ENCODE measurements at regions not wholly inside any gene's neighbourhood (a gene's known extent, or its start where the extent isn't known, plus 50 kb on each side); places are given as distances from the start of the nearest gene placed in this dataset.

- no peaks in the 10 kb centered on the region for H3K4me1 ChIP-seq (ENCODE audit: control insufficient read depth in 1 of 2, insufficient read depth in 2 of 2, low read length in 2 of 2)
These were observed 247.0 kb upstream of the NDST4 start for GRCh38 chr4:115360431-115360830.

GRCh38 chr4:115357776-115358175 is 244.4 kb upstream of the NDST4 start:
- Histone ChIP-seq H4K20me1 (ENCODE audit: insufficient read depth, low read length) (no peaks in the 10 kb centered on the region), H3K4me3 (replicated peaks in 1 of 3; ENCODE audit: low read depth in 2 of 3, low read length in 3 of 3) (no peak overlapping the region), H3K9me3 (replicated peaks in 1 of 2; ENCODE audit: control insufficient read depth in 1 of 2, insufficient read depth in 1 of 2, low read length in 2 of 2) (peaks cover 15 to 30% of the 10 kb centered on the region in 2 donors), H2AFZ (ENCODE audit: insufficient read depth, low read depth, low read length, poor library complexity, severe bottlenecking) (no peak overlapping the region), H3K4me2 (replicated peaks; ENCODE audit: extremely low read depth, low read length, poor library complexity, severe bottlenecking) (no peak overlapping the region), H3K27ac (ENCODE audit: low read depth in 1 of 2, low read length in 2 of 2) (no peak overlapping the region), H3K9ac (ENCODE audit: insufficient read depth, low read length, poor library complexity, severe bottlenecking) (no peak overlapping the region), H3K79me2 (ENCODE audit: insufficient read depth, low read length) (no peaks in the 10 kb centered on the region), H3K27me3 (ENCODE audit: control insufficient read depth in 2 of 2, insufficient read depth in 2 of 2, low read length in 2 of 2) (no peaks in the 10 kb centered on the region), H3K36me3 (replicated peaks in 1 of 2; ENCODE audit: control insufficient read depth in 1 of 2, insufficient read depth in 2 of 2, low read length in 2 of 2) (no peaks in the 10 kb centered on the region), H3K4me1 (ENCODE audit: control insufficient read depth in 1 of 2, insufficient read depth in 2 of 2, low read length in 2 of 2) (no peaks in the 10 kb centered on the region)
- no peaks in the 10 kb centered on the region for H3K36me3 Mint-ChIP-seq
- H3K9me3 Mint-ChIP-seq = peaks cover 4 to 23% (median 18%) of the 10 kb centered on the region in 7 donors
- no peaks in the 10 kb centered on the region for H3K4me1 Mint-ChIP-seq
- intact Hi-C loops (cut with micrococcal nuclease) = no loop called here
- no peaks in the 10 kb centered on the region for H3K27me3 Mint-ChIP-seq (ENCODE audit: low read depth in 3 of 3)
- no peak overlapping the region for H3K27ac Mint-ChIP-seq
- no peak for TF ChIP-seq CTCF (IDR thresholded peaks at IDR 0.05)
- DNase-seq = no peak
- H3K4me3 Mint-ChIP-seq = no peak overlapping the region

More at GRCh38 chr4:115360431-115360830, 247.0 kb upstream of the NDST4 start:
- H3K27me3 ChIP-seq (ENCODE audit: control insufficient read depth in 2 of 2, insufficient read depth in 2 of 2, low read length in 2 of 2) = no peaks in the 10 kb centered on the region
- H3K79me2 ChIP-seq (ENCODE audit: insufficient read depth, low read length) = no peaks in the 10 kb centered on the region
- intact Hi-C loops (cut with micrococcal nuclease) = no loop called here
- H3K4me3 ChIP-seq (replicated peaks in 1 of 3; ENCODE audit: low read depth in 2 of 3, low read length in 3 of 3) = no peak overlapping the region
- H3K9ac ChIP-seq (ENCODE audit: insufficient read depth, low read length, poor library complexity, severe bottlenecking) = no peak overlapping the region
- H3K9me3 ChIP-seq (replicated peaks in 1 of 2; ENCODE audit: control insufficient read depth in 1 of 2, insufficient read depth in 1 of 2, low read length in 2 of 2) = peaks cover 5 to 12% of the 10 kb centered on the region in 2 donors
- no peaks in the 10 kb centered on the region for H3K36me3 ChIP-seq (replicated peaks in 1 of 2; ENCODE audit: control insufficient read depth in 1 of 2, insufficient read depth in 2 of 2, low read length in 2 of 2)
- no peaks in the 10 kb centered on the region for H3K4me1 Mint-ChIP-seq
- no peak overlapping the region for H3K4me3 Mint-ChIP-seq
- 100% methylated on average over 1 of the region's 2 CpGs for WGBS (ENCODE audit: insufficient coverage)
- H3K27ac ChIP-seq (ENCODE audit: low read depth in 1 of 2, low read length in 2 of 2) = no peak overlapping the region
- H2AFZ ChIP-seq (ENCODE audit: insufficient read depth, low read depth, low read length, poor library complexity, severe bottlenecking) = no peak overlapping the region
- no peak overlapping the region for H3K4me2 ChIP-seq (replicated peaks; ENCODE audit: extremely low read depth, low read length, poor library complexity, severe bottlenecking)
- H3K27me3 Mint-ChIP-seq (ENCODE audit: low read depth in 3 of 3) = no peaks in the 10 kb centered on the region
- no peak for TF ChIP-seq CTCF (IDR thresholded peaks at IDR 0.05)
- no peak for DNase-seq
- peaks cover 4 to 9% (median 6%) of the 10 kb centered on the region in 7 donors for H3K9me3 Mint-ChIP-seq
- no peak overlapping the region for H3K27ac Mint-ChIP-seq
- H4K20me1 ChIP-seq (ENCODE audit: insufficient read depth, low read length) = no peaks in the 10 kb centered on the region
- H3K36me3 Mint-ChIP-seq = no peaks in the 10 kb centered on the region

Measured in CD14-positive monocyte (primary cell).